Liver (tissue), 8 donors: ENCODE measurements at regions not wholly inside any gene's neighbourhood (a gene's known extent, or its start where the extent isn't known, plus 50 kb on each side); places are given as distances from the start of the nearest gene placed in this dataset.
"Not testable (repeated sequence)": the region's sequence is repeated elsewhere in the genome, so short reads cannot be mapped to it uniquely, and the experiment has no call there.

ENCODE experiments used
- DNase-seq: peaks from one replicate; pipeline ENCODE4 v3.0.0-alpha.2; 2017; ENCODE audit warnings: low spot score
- H3K27ac ChIP-seq, 2 donors: one replicate each; pipeline ENCODE4 v1.7.0; 2013; ENCODE audit warnings: inconsistent platforms in 2 of 2, low read length in 2 of 2, control low read depth in 1 of 2, low read depth in 1 of 2, mild to moderate bottlenecking in 1 of 2
- H3K27me3 ChIP-seq, 4 donors: one replicate each; pipeline versions ENCODE4 v1.6.1 to v1.7.0; 2013; ENCODE audit warnings: low read length in 3 of 4, inconsistent platforms in 1 of 4, mild to moderate bottlenecking in 1 of 4, moderate library complexity in 1 of 4; ENCODE audit not compliant: control insufficient read depth in 4 of 4, insufficient read depth in 4 of 4
- H3K36me3 ChIP-seq, 4 donors: one replicate each; pipeline versions ENCODE4 v1.6.1 to v1.7.0; 2013; ENCODE audit warnings: low read length in 3 of 4, mild to moderate bottlenecking in 3 of 4, low read depth in 1 of 4, moderate library complexity in 1 of 4; ENCODE audit not compliant: control insufficient read depth in 4 of 4, insufficient read depth in 3 of 4
- H3K4me1 ChIP-seq, 4 donors: one replicate each; pipeline versions ENCODE4 v1.6.1 to v1.7.0; 2013; ENCODE audit warnings: low read length in 3 of 4, mild to moderate bottlenecking in 3 of 4, moderate library complexity in 1 of 4; ENCODE audit not compliant: control insufficient read depth in 4 of 4, insufficient read depth in 4 of 4
- H3K4me3 ChIP-seq, 3 donors: one replicate each; pipeline versions ENCODE4 v1.6.1 to v1.7.0; 2013; ENCODE audit warnings: low read length in 3 of 3, control low read depth in 1 of 3, low read depth in 1 of 3, mild to moderate bottlenecking in 1 of 3
- H3K9ac ChIP-seq, 2 donors: one replicate each; pipeline ENCODE4 v1.7.0; 2013; ENCODE audit warnings: low read length in 2 of 2, mild to moderate bottlenecking in 2 of 2, moderate library complexity in 2 of 2, control low read depth in 1 of 2, low read depth in 1 of 2
- H3K9me3 ChIP-seq, 4 donors: one replicate each; pipeline versions ENCODE4 v1.6.1 to v1.7.0; 2013; ENCODE audit warnings: low read length in 3 of 4; ENCODE audit not compliant: control insufficient read depth in 4 of 4
- CTCF ChIP-seq: fragments of 150-350 bp; IDR thresholded peaks from 2 replicates; pipeline ENCODE4 v1.5.1; 2017; ENCODE audit warnings: improper control_type of control experiment, low read depth, low read length; ENCODE audit not compliant: missing input control
- FOXA2 ChIP-seq: IDR thresholded peaks from 2 replicates; pipeline ENCODE4 v1.6.1; 2016; ENCODE audit warnings: antibody characterized with exemption
- HNF4A ChIP-seq, 2 donors: conservative IDR thresholded peaks; 2 replicates each; pipeline ENCODE4 v1.6.1; 2016; ENCODE audit warnings: antibody characterized with exemption in 2 of 2, mild to moderate bottlenecking in 2 of 2
- HNF4G ChIP-seq: IDR thresholded peaks from 2 replicates; pipeline ENCODE4 v1.6.1; 2016; ENCODE audit warnings: antibody characterized with exemption
- JUND ChIP-seq, 2 donors: IDR thresholded peaks; 2 replicates each; pipeline ENCODE4 v1.6.1; 2016; ENCODE audit warnings: antibody characterized with exemption in 2 of 2
- RAD21 ChIP-seq, 2 donors: IDR thresholded peaks; 2 replicates each; pipeline ENCODE4 v1.6.1; 2016; ENCODE audit warnings: antibody characterized with exemption in 2 of 2, mild to moderate bottlenecking in 2 of 2
- REST ChIP-seq: IDR thresholded peaks from 2 replicates; pipeline ENCODE4 v1.6.1; 2016; ENCODE audit warnings: antibody characterized with exemption, mild to moderate bottlenecking
- RXRA ChIP-seq, 2 donors: IDR thresholded peaks; 2 replicates each; pipeline ENCODE4 v1.6.1; 2017 to 2018; ENCODE audit warnings: antibody characterized with exemption in 2 of 2, mild to moderate bottlenecking in 1 of 2
- TAF1 ChIP-seq: conservative IDR thresholded peaks from 2 replicates; pipeline ENCODE4 v1.6.1; 2016; ENCODE audit warnings: antibody characterized with exemption, mild to moderate bottlenecking
- YY1 ChIP-seq: IDR thresholded peaks from 2 replicates; pipeline ENCODE4 v1.6.1; 2016; ENCODE audit warnings: antibody characterized with exemption, mild to moderate bottlenecking
- ZBTB33 ChIP-seq: IDR thresholded peaks from 2 replicates; pipeline ENCODE4 v1.6.1; 2016; ENCODE audit warnings: antibody characterized with exemption
- WGBS: extraction: QIAGEN DNeasy Blood & Tissue Kit; methylation state at CpG from one replicate; pipeline ENCODE4 v1.1.7; 2013; 5-methylcytosine and 5-hydroxymethylcytosine counted together
- donor health status: healthy.
- donor health status: healthy.
- donor health status: healthy.
- donor health status: healthy.
- donor health status: healthy.

GRCh38 chr19:20269461-20269860, 102.4 kb downstream of the ZNF486 start:
- Histone ChIP-seq H3K9me3 (no peaks in the 10 kb centered on the region), H3K27me3 (no peaks in the 10 kb centered on the region), H3K9ac (no peak overlapping the region), H3K27ac (no peak overlapping the region), H3K4me1 (no peaks in the 10 kb centered on the region), H3K36me3 (no peaks in the 10 kb centered on the region), H3K4me3 (no peak overlapping the region)
- WGBS = 85% methylated on average over 7 of the region's 7 CpGs
- DNase-seq = no peak
- TF ChIP-seq RAD21 (IDR thresholded peaks at IDR 0.05) = no peak

- H3K4me3 ChIP-seq, H3K36me3 ChIP-seq, H3K27me3 ChIP-seq, H3K4me1 ChIP-seq, DNase-seq, H3K27ac ChIP-seq, H3K9ac ChIP-seq, H3K9me3 ChIP-seq: not testable (repeated sequence)
Measured at GRCh38 chr19:20261513-20261912, 94.5 kb downstream of the ZNF486 start.

GRCh38 chr19:20260738-20261137, 93.7 kb downstream of the ZNF486 start:
- not testable (repeated sequence) for H3K9me3 ChIP-seq, H3K27me3 ChIP-seq, H3K27ac ChIP-seq, H3K9ac ChIP-seq, H3K4me3 ChIP-seq, DNase-seq, H3K4me1 ChIP-seq, H3K36me3 ChIP-seq
- 50% methylated on average over 8 of the region's 8 CpGs for WGBS

- TF ChIP-seq TAF1 = no peak
- TF ChIP-seq JUND (IDR thresholded peaks at IDR 0.05) = no peak
- TF ChIP-seq FOXA2 = no peak
- no peak for TF ChIP-seq ZBTB33
- no peak for TF ChIP-seq HNF4G
- TF ChIP-seq REST = no peak
- no peak for TF ChIP-seq YY1
- no peak for TF ChIP-seq CTCF
- no peak for TF ChIP-seq HNF4A (conservative IDR thresholded peaks at IDR 0.05)
- no peak for TF ChIP-seq RXRA (IDR thresholded peaks at IDR 0.05)
- Histone ChIP-seq H3K9ac (no peak overlapping the region), H3K4me1 (no peaks in the 10 kb centered on the region), H3K4me3 (no peak overlapping the region), H3K36me3 (no peaks in the 10 kb centered on the region), H3K9me3 (peaks cover 0 to 6% (median 0%) of the 10 kb centered on the region in 4 donors), H3K27ac (no peak overlapping the region), H3K27me3 (no peaks in the 10 kb centered on the region)
- DNase-seq = no peak
- WGBS = 54% methylated on average over 1 of the region's 1 CpG
Measured at GRCh38 chr19:20259615-20260014, 92.6 kb downstream of the ZNF486 start.
